PC-3 (cell line): ENCODE measurements at regions not wholly inside any gene's neighbourhood (a gene's known extent, or its start where the extent isn't known, plus 50 kb on each side); places are given as distances from the start of the nearest gene placed in this dataset.

Experiments
- ATAC-seq: fragments of 200-7000 bp; cut with Tn5 transposase; 2 replicates; pipeline ENCODE4 v1.9.1; 2020; ENCODE audit warnings: mild to moderate bottlenecking, moderate library complexity
- BruUV-seq: library from RNA; stranded (reverse); fragments of 400-500 nt; replicated peaks from 2 replicates; lab custom pipeline; 2021; lab: Mats Ljungman, UMichigan
- CTCF ChIA-PET: fragments of 300-600 bp; sonication (Branson Sonifier 250); formaldehyde crosslinking; loops from one replicate; lab custom pipeline; 2022; ENCODE audit warnings: antibody characterized with exemption; lab: Charles Lee
- POLR2A ChIA-PET: fragments of 300-600 bp; sonication (Branson Sonifier 250); formaldehyde crosslinking; loops from one replicate; lab custom pipeline; 2022; ENCODE audit warnings: antibody characterized with exemption; ENCODE audit not compliant: unreplicated experiment; lab: Charles Lee
- DNase-seq: peaks from one replicate; pipeline ENCODE4 v3.0.0-alpha.2; 2015
- H2AFZ ChIP-seq: fragments of 300-600 bp; sonication (generic); 2 replicates; pipeline ENCODE4 v1.6.0; 2016; ENCODE audit warnings: antibody characterized with exemption, low read length
- H3F3A ChIP-seq: fragments of 300-600 bp; sonication (generic); one replicate; pipeline ENCODE4 v1.6.0; 2017; ENCODE audit warnings: antibody characterized with exemption, low read length, control low read depth, mild to moderate bottlenecking; ENCODE audit not compliant: unreplicated experiment
- H3K27ac ChIP-seq: fragments of 300-600 bp; sonication (generic); 2 replicates; pipeline ENCODE4 v1.5.1; 2016; ENCODE audit warnings: mild to moderate bottlenecking, low read length
- H3K27me3 ChIP-seq: fragments of 300-600 bp; sonication (generic); 2 replicates; pipeline ENCODE4 v1.6.1; 2016; ENCODE audit warnings: low read length, mixed read lengths
- H3K36me3 ChIP-seq: fragments of 300-600 bp; sonication (generic); 2 replicates; pipeline ENCODE4 v1.6.1; 2016; ENCODE audit warnings: low read depth, mixed run types, low read length, mixed read lengths
- H3K4me1 ChIP-seq: fragments of 300-600 bp; sonication (generic); 2 replicates; pipeline ENCODE4 v1.5.1; 2016; ENCODE audit warnings: low read length; ENCODE audit not compliant: insufficient read depth
- H3K4me2 ChIP-seq: fragments of 300-600 bp; sonication (generic); 2 replicates; pipeline ENCODE4 v1.6.0; 2016; ENCODE audit warnings: low read length
- H3K4me3 ChIP-seq: fragments of 300-600 bp; sonication (generic); 2 replicates; pipeline ENCODE4 v1.5.1; 2016; ENCODE audit warnings: mild to moderate bottlenecking, low read length, mixed read lengths
- H3K79me2 ChIP-seq: fragments of 300-600 bp; sonication (generic); 2 replicates; pipeline ENCODE4 v1.6.1; 2017; ENCODE audit warnings: low read length, mixed read lengths
- H3K9ac ChIP-seq: fragments of 300-600 bp; sonication (generic); 2 replicates; pipeline ENCODE4 v1.6.0; 2016; ENCODE audit warnings: mild to moderate bottlenecking, low read length
- H3K9me2 ChIP-seq: fragments of 300-600 bp; sonication (generic); replicated peaks from 2 replicates; pipeline ENCODE4 v1.6.1; 2016; ENCODE audit warnings: mixed run types, low read length, mixed read lengths
- H3K9me3 ChIP-seq: fragments of 300-600 bp; sonication (generic); 2 replicates; pipeline ENCODE4 v1.6.1; 2016; ENCODE audit warnings: low read length, mixed read lengths
- H4K20me1 ChIP-seq: fragments of 300-600 bp; sonication (generic); 2 replicates; pipeline ENCODE4 v1.6.1; 2016; ENCODE audit warnings: low read length, mixed read lengths
- CTCF ChIP-seq: fragments of 300-600 bp; sonication (generic); conservative IDR thresholded peaks from 2 replicates; pipeline ENCODE4 v1.5.1; 2017; ENCODE audit warnings: antibody characterized with exemption, low read depth, mild to moderate bottlenecking, low read length
- EZH2 ChIP-seq: fragments of 300-600 bp; sonication (generic); IDR thresholded peaks from one replicate; pipeline ENCODE4 v1.6.1; 2017; ENCODE audit warnings: antibody characterized with exemption, mild to moderate bottlenecking, low read length; ENCODE audit not compliant: unreplicated experiment
- EZH2phosphoT487 ChIP-seq: fragments of 300-600 bp; sonication (generic); IDR thresholded peaks from 2 replicates; pipeline ENCODE4 v1.6.1; 2018; ENCODE audit warnings: mild to moderate bottlenecking, antibody characterized with exemption, low read length, borderline replicate concordance
- intact Hi-C: fragments of 100-400 bp; cut with micrococcal nuclease; formaldehyde crosslinking; loops from 2 replicates; pipeline ENCODE4 v1.9.0; 2023

GRCh38 chr2:58308435-58308834, 67.3 kb upstream of the FANCL start:
- Histone ChIP-seq H3K79me2 (no peaks in the 10 kb centered on the region), H3K27me3 (no peaks in the 10 kb centered on the region), H3K4me1 (no peaks in the 10 kb centered on the region), H2AFZ (no peak overlapping the region), H3K36me3 (no peaks in the 10 kb centered on the region), H3F3A (no peaks in the 10 kb centered on the region), H3K9me3 (no peaks in the 10 kb centered on the region), H4K20me1 (no peaks in the 10 kb centered on the region), H3K9ac (no peak overlapping the region), H3K27ac (no peak overlapping the region), H3K9me2 (no peaks in the 10 kb centered on the region), H3K4me2 (no peak overlapping the region), H3K4me3 (no peak overlapping the region)
- BruUV-seq = no TSS peak
- ChIA-PET CTCF (no interaction called here), POLR2A (no interaction called here)
- DNase-seq (no peak), ATAC-seq (no peak)
- intact Hi-C loops = no loop called here
- no peak for TF ChIP-seq CTCF
- TF ChIP-seq EZH2 = no peak
- no peak for TF ChIP-seq EZH2phosphoT487

GRCh38 chr2:58304843-58305242, 63.7 kb upstream of the FANCL start:
- ATAC-seq = no peak
- Histone ChIP-seq H3K27ac (no peak overlapping the region), H3K4me1 (no peaks in the 10 kb centered on the region), H3K79me2 (no peaks in the 10 kb centered on the region), H3K9ac (no peak overlapping the region), H3K27me3 (no peaks in the 10 kb centered on the region), H3K4me2 (no peak overlapping the region), H4K20me1 (no peaks in the 10 kb centered on the region), H2AFZ (no peak overlapping the region), H3K9me3 (no peaks in the 10 kb centered on the region), H3F3A (no peaks in the 10 kb centered on the region), H3K36me3 (no peaks in the 10 kb centered on the region), H3K9me2 (no peaks in the 10 kb centered on the region), H3K4me3 (no peak overlapping the region)
- no peak for TF ChIP-seq EZH2phosphoT487
- TF ChIP-seq EZH2 = no peak
- no peak for TF ChIP-seq CTCF
- CTCF ChIA-PET = no interaction called here
- no TSS peak for BruUV-seq
- intact Hi-C loops = no loop called here
- POLR2A ChIA-PET = no interaction called here
- no peak for DNase-seq

GRCh38 chr2:58299123-58299522, 58.0 kb upstream of the FANCL start:
- no TSS peak for BruUV-seq
- Histone ChIP-seq H3K4me3 (no peak overlapping the region), H3K9me3 (no peaks in the 10 kb centered on the region), H3K27me3 (no peaks in the 10 kb centered on the region), H3F3A (no peaks in the 10 kb centered on the region), H4K20me1 (no peaks in the 10 kb centered on the region), H3K79me2 (no peaks in the 10 kb centered on the region), H3K4me1 (peaks cover 12% of the 10 kb centered on the region), H2AFZ (no peak overlapping the region; the same call in 1 of the 2 replicates), H3K9ac (no peak overlapping the region), H3K27ac (no peak overlapping the region), H3K4me2 (no peak overlapping the region), H3K9me2 (no peaks in the 10 kb centered on the region), H3K36me3 (no peaks in the 10 kb centered on the region)
- intact Hi-C loops = loop anchor here (1.0 kb wide), 1 partner anchor 40 kb away; no protein-coding TSS in a partner anchor
- ChIA-PET POLR2A (no interaction called here), CTCF (no interaction called here)
- DNase-seq (peak; percentile 62), ATAC-seq (peak; percentile 96)
- TF ChIP-seq EZH2phosphoT487 (no peak), CTCF (no peak), EZH2 (no peak)
